ENCODE measurements at regions not wholly inside any gene's neighbourhood (a gene's known extent, or its start where the extent isn't known, plus 50 kb on each side); places are given as distances from the start of the nearest gene placed in this dataset. TPM values are rescaled to one million over a fixed set of nuclear protein-coding genes. Genes with fewer than 3 reads are reported as not detected.

DNA sequence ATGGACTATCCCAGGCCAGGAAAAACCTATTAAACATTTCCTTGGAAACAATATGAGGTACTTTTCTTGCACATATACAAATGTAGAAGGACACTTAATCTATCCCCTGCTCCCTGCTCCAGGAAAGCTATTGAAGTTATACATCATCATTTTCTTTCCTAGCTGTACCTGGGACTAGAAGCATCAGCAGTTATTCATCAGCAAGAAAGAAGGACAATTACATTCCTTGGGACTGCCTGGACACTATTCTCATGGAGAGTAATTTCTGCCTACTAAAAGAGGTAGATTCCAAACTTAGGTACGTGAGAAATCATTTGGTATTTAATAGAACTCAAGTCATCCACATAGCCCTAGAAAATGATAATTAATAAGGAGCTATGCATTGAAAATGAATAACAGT lies 51.0 kb upstream of the PICALM start:
- Histone ChIP-seq H2AFZ (ENCODE audit: low read length) (no peak overlapping the region), H3K4me2 (ENCODE audit: low read length) (no peak overlapping the region), H3K4me1 (ENCODE audit: insufficient read depth, low read length, poor library complexity, severe bottlenecking) (no peaks in the 10 kb centered on the region), H3K4me3 (ENCODE audit: low read depth, low read length, poor library complexity, severe bottlenecking) (no peak overlapping the region), H3K9me2 (ENCODE audit: insufficient read depth, low read length) (no peaks in the 10 kb centered on the region), H3K79me2 (ENCODE audit: insufficient read depth, low read depth, low read length) (no peaks in the 10 kb centered on the region), H3K27ac (ENCODE audit: low read depth, low read length, poor library complexity, severe bottlenecking) (no peak overlapping the region), H3K9me3 (ENCODE audit: low read length) (no peaks in the 10 kb centered on the region), H4K20me1 (ENCODE audit: insufficient read depth, low read length) (no peaks in the 10 kb centered on the region), H3K36me3 (ENCODE audit: insufficient read depth, low read length) (no peaks in the 10 kb centered on the region)
- ChIA-PET POLR2A (interaction anchor here (0.5 kb wide), 1 partner anchor 202 kb away, joined by 3 read pairs; no protein-coding TSS in a partner anchor), CTCF (ENCODE audit: unreplicated experiment) (no interaction called here)
- DNase-seq (ENCODE audit: low spot score), result no peak
- no TSS peak for BruUV-seq (replicated peaks)
- TF ChIP-seq CTCF (conservative IDR thresholded peaks at IDR 0.05; ENCODE audit: low read length), result no peak
- no peak for TF ChIP-seq EZH2phosphoT487 (IDR thresholded peaks at IDR 0.05; ENCODE audit: borderline replicate concordance, low read depth, low read length)
- intact Hi-C loops (cut with micrococcal nuclease; ENCODE audit: unreplicated experiment), result no loop called here

DNA sequence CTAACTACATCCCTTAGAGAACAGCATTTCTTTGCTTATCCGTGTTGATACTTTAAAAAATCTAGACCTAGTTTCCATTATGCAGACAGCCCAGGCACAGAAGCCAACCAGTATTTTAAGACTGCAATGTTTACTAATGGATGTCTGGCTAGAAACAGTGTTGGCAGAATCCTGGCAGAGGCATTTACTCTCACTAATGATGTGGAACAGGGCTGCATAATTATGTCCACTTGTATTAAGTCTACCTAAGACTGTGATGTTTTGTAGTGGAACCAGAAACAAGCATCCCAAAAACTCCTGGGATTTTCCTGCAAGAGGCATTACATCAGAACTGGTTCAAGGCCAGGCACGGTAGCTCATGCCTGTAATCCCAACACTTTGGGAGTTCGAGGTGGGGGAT lies 50.2 kb upstream of the PICALM start:
- BruUV-seq (replicated peaks), result no TSS peak
- ChIA-PET CTCF (ENCODE audit: unreplicated experiment) (no interaction called here), POLR2A (interaction anchor here (0.6 kb wide), 1 partner anchor 132 kb away, joined by 3 read pairs; no protein-coding TSS in a partner anchor)
- no peak for DNase-seq (ENCODE audit: low spot score)
- H2AFZ ChIP-seq (ENCODE audit: low read length), result no peak overlapping the region
- H4K20me1 ChIP-seq (ENCODE audit: insufficient read depth, low read length), result no peaks in the 10 kb centered on the region
- intact Hi-C loops (cut with micrococcal nuclease; ENCODE audit: unreplicated experiment), result no loop called here
- H3K4me3 ChIP-seq (ENCODE audit: low read depth, low read length, poor library complexity, severe bottlenecking), result no peak overlapping the region
- H3K79me2 ChIP-seq (ENCODE audit: insufficient read depth, low read depth, low read length), result no peaks in the 10 kb centered on the region
- no peaks in the 10 kb centered on the region for H3K4me1 ChIP-seq (ENCODE audit: insufficient read depth, low read length, poor library complexity, severe bottlenecking)
- H3K27ac ChIP-seq (ENCODE audit: low read depth, low read length, poor library complexity, severe bottlenecking), result no peak overlapping the region
- H3K4me2 ChIP-seq (ENCODE audit: low read length), result no peak overlapping the region
- H3K9me3 ChIP-seq (ENCODE audit: low read length), result no peaks in the 10 kb centered on the region
- TF ChIP-seq CTCF (conservative IDR thresholded peaks at IDR 0.05; ENCODE audit: low read length) (no peak), EZH2phosphoT487 (IDR thresholded peaks at IDR 0.05; ENCODE audit: borderline replicate concordance, low read depth, low read length) (no peak)
- H3K36me3 ChIP-seq (ENCODE audit: insufficient read depth, low read length), result no peaks in the 10 kb centered on the region
- H3K9me2 ChIP-seq (ENCODE audit: insufficient read depth, low read length), result no peaks in the 10 kb centered on the region

Small RNA genes lying in the stretch of these regions (small RNA-seq; reads per million reads assigned to genes)
- gene RNU6-560P, result not detected

Measured in OCI-LY7 (cell line).